ENCODE measurements at regions not wholly inside any gene's neighbourhood (a gene's known extent, or its start where the extent isn't known, plus 50 kb on each side); places are given as distances from the start of the nearest gene placed in this dataset.
A peak's percentile ranks its signal among the peaks of the same experiment; 100 is the strongest.

DNA sequence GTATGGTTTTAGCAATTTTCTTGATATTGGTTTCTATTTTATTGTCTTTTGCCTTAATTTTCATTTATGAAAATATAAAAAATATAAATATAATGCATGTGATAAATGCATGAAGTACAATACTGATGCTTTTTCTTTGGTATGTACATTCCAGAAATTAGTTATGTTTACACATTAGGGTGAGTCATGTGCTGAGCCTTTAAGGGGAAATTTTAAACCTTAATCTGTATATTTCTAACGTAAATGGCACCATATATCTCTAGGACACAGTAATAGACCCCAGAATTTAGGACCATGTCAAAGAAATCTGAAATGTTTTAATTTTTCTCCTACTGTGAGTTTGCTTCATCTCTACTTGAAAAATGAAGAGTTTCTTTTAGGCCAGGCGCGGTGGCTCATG is 117.8 kb upstream of the SPRY1 start:
- Histone ChIP-seq H3K4me2 (ENCODE audit: low read depth, low read length) (no peak overlapping the region), H2BK5ac (ENCODE audit: low read depth, low read length, poor library complexity, severe bottlenecking) (no peak overlapping the region), H2BK20ac (ENCODE audit: low read depth, low read length) (no peak overlapping the region), H3K4ac (ENCODE audit: low read depth, low read length) (no peak overlapping the region), H4K20me1 (ENCODE audit: insufficient read depth, low read length) (no peaks in the 10 kb centered on the region), H2AFZ (replicated peaks; ENCODE audit: low read length, poor library complexity) (no peak overlapping the region), H2BK15ac (ENCODE audit: low read depth, low read length) (no peak overlapping the region), H3K9ac (ENCODE audit: low read depth, low read length) (no peak overlapping the region), H3K9me3 (ENCODE audit: control insufficient read depth, insufficient read depth, low read length) (no peaks in the 10 kb centered on the region), H3K56ac (ENCODE audit: extremely low read depth, insufficient read depth, low read length) (no peak overlapping the region), H2AK5ac (ENCODE audit: low read depth, low read length) (no peak overlapping the region), H3K23ac (ENCODE audit: low read depth, low read length) (no peak overlapping the region), H3K36me3 (ENCODE audit: control insufficient read depth, insufficient read depth, low read length) (no peaks in the 10 kb centered on the region), H2BK120ac (ENCODE audit: low read depth, low read length) (no peak overlapping the region; the same call in 1 of the 2 replicates), H3K27ac (ENCODE audit: insufficient read depth, low read length) (peak overlapping the region; percentile 29; the same call in 1 of the 2 replicates), H3K9me1 (ENCODE audit: insufficient read depth, low read length) (no peaks in the 10 kb centered on the region), H4K91ac (ENCODE audit: insufficient read depth, low read depth, low read length) (no peak overlapping the region), H3K79me1 (ENCODE audit: low read depth in 1 of 2, low read length in 2 of 2) (no peaks in the 10 kb centered on the region), H3K4me3 (ENCODE audit: insufficient read depth, low read depth, low read length) (no peak overlapping the region), H4K5ac (ENCODE audit: low read depth, low read length) (no peak overlapping the region), H2AK9ac (replicated peaks; ENCODE audit: low read depth, low read length, poor library complexity) (no peak overlapping the region), H3K27me3 (ENCODE audit: control insufficient read depth, insufficient read depth, low read length) (no peaks in the 10 kb centered on the region), H4K8ac (ENCODE audit: low read depth in 2 of 2, low read length in 2 of 2) (no peak overlapping the region; a peak in 1 of 4 replicates), H3K4me1 (ENCODE audit: control insufficient read depth, insufficient read depth, low read length) (peaks cover 2% of the 10 kb centered on the region; the same call in 1 of the 2 replicates), H3K18ac (ENCODE audit: low read depth, low read length) (no peak overlapping the region), H3K14ac (replicated peaks; ENCODE audit: low read depth, low read length) (no peak overlapping the region)
- intact Hi-C loops (cut with micrococcal nuclease): no loop called here
- ChIA-PET CTCF (no interaction called here), POLR2A (ENCODE audit: unreplicated experiment) (no interaction called here)
- BruUV-seq (replicated peaks): no TSS peak
- WGBS, 2 experiments (ENCODE audit: extremely low coverage in 2 of 2, insufficient read length in 1 of 2): no CpG with 5 or more reads among the region's 3 CpGs
- peak; percentile 72 for ATAC-seq (ENCODE audit: low read depth)
- in situ Hi-C loops (cut with MboI; ENCODE audit: low sequenced_read_pairs): no loop called here
- dilution Hi-C loops (cut with HindIII; ENCODE audit: low sequenced_read_pairs, unreplicated experiment): no loop called here
- no peak for TF ChIP-seq RCOR1 (IDR thresholded peaks at IDR 0.05; ENCODE audit: insufficient replicate concordance, low read length)
- no peak for TF ChIP-seq POLR2A (IDR thresholded peaks at IDR 0.05; ENCODE audit: low read depth, low read length)
- no peak for TF ChIP-seq MAFK (IDR thresholded peaks at IDR 0.05; ENCODE audit: low read depth, low read length)
- no peak for TF ChIP-seq SMC3 (IDR thresholded peaks at IDR 0.05; ENCODE audit: low read depth, low read length)
- TF ChIP-seq, protein P1, sequence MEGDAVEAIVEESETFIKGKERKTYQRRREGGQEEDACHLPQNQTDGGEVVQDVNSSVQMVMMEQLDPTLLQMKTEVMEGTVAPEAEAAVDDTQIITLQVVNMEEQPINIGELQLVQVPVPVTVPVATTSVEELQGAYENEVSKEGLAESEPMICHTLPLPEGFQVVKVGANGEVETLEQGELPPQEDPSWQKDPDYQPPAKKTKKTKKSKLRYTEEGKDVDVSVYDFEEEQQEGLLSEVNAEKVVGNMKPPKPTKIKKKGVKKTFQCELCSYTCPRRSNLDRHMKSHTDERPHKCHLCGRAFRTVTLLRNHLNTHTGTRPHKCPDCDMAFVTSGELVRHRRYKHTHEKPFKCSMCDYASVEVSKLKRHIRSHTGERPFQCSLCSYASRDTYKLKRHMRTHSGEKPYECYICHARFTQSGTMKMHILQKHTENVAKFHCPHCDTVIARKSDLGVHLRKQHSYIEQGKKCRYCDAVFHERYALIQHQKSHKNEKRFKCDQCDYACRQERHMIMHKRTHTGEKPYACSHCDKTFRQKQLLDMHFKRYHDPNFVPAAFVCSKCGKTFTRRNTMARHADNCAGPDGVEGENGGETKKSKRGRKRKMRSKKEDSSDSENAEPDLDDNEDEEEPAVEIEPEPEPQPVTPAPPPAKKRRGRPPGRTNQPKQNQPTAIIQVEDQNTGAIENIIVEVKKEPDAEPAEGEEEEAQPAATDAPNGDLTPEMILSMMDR (conservative IDR thresholded peaks at IDR 0.05; ENCODE audit: low read depth, low read length): no peak
- no peak for TF ChIP-seq FOS (IDR thresholded peaks at IDR 0.05; ENCODE audit: low read depth, low read length)
- TF ChIP-seq RFX5 (IDR thresholded peaks at IDR 0.05; ENCODE audit: low read depth, low read length): no peak
- TF ChIP-seq RAD21 (IDR thresholded peaks at IDR 0.05; ENCODE audit: low read length): no peak
- no peak for TF ChIP-seq NFE2L2 (IDR thresholded peaks at IDR 0.05; ENCODE audit: low read depth, low read length)
- TF ChIP-seq CEBPB (IDR thresholded peaks at IDR 0.05; ENCODE audit: low read depth, low read length): no peak
- no peak for TF ChIP-seq MAZ (IDR thresholded peaks at IDR 0.05; ENCODE audit: borderline replicate concordance, low read depth, low read length)
- peak; percentile 51 for DNase-seq
